ENCODE measurements at regions not wholly inside any gene's neighbourhood (a gene's known extent, or its start where the extent isn't known, plus 50 kb on each side); places are given as distances from the start of the nearest gene placed in this dataset.

DNA sequence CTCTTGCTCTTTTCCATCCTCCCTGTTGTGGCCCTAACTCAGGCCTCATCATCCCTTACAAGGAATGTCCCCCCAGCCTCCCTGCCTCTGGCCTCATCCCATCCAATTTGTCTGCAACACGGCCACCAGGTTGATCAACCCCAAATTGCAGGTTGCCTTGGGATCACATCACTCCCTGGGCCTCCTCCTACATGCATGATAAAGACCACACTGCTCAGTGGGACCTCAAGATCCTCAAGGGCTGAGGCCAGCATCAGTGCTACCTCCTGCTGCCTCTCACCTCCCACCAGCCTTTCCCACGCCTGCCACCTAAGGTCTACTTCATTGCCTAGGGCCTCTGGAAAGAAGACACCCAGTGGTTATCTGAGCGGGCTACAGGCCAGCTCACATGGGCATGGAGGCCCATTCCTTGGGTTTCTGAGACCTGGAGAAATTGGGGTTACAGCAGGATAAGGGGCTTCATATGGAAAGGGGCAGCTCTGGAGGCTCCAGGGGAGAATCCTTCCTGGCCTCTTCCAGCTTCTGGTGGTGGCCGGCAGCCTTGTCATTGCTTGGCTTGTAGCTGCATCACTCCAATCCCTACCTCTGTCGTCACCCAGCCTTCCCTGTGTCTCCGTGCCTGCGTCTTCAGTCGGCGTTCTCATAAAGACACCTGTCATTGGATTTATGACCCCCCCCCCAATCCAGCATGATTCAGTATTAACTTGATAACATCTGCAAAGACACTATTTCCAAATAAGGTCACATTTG, 60.5 kb downstream of the KLHDC7A start:
- peaks cover 8% of the 10 kb centered on the region for H3K9me3 Mint-ChIP-seq
- H3K79me2 ChIP-seq (replicated peaks; ENCODE audit: insufficient read depth) = no peaks in the 10 kb centered on the region
- H2AFZ ChIP-seq = no peak overlapping the region
- H3K4me1 Mint-ChIP-seq = peaks cover 16% of the 10 kb centered on the region
- no peak overlapping the region for H3K4me3 Mint-ChIP-seq
- no peaks in the 10 kb centered on the region for H3F3A ChIP-seq (replicated peaks; ENCODE audit: low read depth)
- H3K36me3 ChIP-seq (ENCODE audit: insufficient read depth) = no peaks in the 10 kb centered on the region
- no peak for DNase-seq (ENCODE audit: low spot score)
- H3K4me2 ChIP-seq = no peak overlapping the region
- H3K9me2 ChIP-seq (ENCODE audit: insufficient read depth) = no peaks in the 10 kb centered on the region; the same call in 1 of the 2 replicates
- peaks cover 8% of the 10 kb centered on the region for H3K27me3 Mint-ChIP-seq (ENCODE audit: insufficient read depth, low read depth, poor library complexity)
- no peak overlapping the region for H3K27ac ChIP-seq (ENCODE audit: low read depth)
- TF ChIP-seq ZNF331 (CRISPR knock-in tag; IDR thresholded peaks at IDR 0.05; ENCODE audit: low read depth) (no peak), ZNF114 (CRISPR knock-in tag; IDR thresholded peaks at IDR 0.05) (no peak), STAT1 (IDR thresholded peaks at IDR 0.05; ENCODE audit: unreplicated experiment) (no peak), NANOG (IDR thresholded peaks at IDR 0.05; ENCODE audit: borderline replicate concordance) (no peak), CREB1 (CRISPR knock-in tag; IDR thresholded peaks at IDR 0.05; ENCODE audit: low read depth) (no peak), EZH2 (IDR thresholded peaks at IDR 0.05; ENCODE audit: low read depth, unreplicated experiment) (no peak), JUNB (IDR thresholded peaks at IDR 0.05; ENCODE audit: unreplicated experiment) (no peak), EZH2phosphoT487 (IDR thresholded peaks at IDR 0.05; ENCODE audit: unreplicated experiment) (no peak)
- TF ChIP-seq, protein P1, sequence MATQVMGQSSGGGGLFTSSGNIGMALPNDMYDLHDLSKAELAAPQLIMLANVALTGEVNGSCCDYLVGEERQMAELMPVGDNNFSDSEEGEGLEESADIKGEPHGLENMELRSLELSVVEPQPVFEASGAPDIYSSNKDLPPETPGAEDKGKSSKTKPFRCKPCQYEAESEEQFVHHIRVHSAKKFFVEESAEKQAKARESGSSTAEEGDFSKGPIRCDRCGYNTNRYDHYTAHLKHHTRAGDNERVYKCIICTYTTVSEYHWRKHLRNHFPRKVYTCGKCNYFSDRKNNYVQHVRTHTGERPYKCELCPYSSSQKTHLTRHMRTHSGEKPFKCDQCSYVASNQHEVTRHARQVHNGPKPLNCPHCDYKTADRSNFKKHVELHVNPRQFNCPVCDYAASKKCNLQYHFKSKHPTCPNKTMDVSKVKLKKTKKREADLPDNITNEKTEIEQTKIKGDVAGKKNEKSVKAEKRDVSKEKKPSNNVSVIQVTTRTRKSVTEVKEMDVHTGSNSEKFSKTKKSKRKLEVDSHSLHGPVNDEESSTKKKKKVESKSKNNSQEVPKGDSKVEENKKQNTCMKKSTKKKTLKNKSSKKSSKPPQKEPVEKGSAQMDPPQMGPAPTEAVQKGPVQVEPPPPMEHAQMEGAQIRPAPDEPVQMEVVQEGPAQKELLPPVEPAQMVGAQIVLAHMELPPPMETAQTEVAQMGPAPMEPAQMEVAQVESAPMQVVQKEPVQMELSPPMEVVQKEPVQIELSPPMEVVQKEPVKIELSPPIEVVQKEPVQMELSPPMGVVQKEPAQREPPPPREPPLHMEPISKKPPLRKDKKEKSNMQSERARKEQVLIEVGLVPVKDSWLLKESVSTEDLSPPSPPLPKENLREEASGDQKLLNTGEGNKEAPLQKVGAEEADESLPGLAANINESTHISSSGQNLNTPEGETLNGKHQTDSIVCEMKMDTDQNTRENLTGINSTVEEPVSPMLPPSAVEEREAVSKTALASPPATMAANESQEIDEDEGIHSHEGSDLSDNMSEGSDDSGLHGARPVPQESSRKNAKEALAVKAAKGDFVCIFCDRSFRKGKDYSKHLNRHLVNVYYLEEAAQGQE (IDR thresholded peaks at IDR 0.05; ENCODE audit: unreplicated experiment) = no peak
- TF ChIP-seq, protein P2, sequence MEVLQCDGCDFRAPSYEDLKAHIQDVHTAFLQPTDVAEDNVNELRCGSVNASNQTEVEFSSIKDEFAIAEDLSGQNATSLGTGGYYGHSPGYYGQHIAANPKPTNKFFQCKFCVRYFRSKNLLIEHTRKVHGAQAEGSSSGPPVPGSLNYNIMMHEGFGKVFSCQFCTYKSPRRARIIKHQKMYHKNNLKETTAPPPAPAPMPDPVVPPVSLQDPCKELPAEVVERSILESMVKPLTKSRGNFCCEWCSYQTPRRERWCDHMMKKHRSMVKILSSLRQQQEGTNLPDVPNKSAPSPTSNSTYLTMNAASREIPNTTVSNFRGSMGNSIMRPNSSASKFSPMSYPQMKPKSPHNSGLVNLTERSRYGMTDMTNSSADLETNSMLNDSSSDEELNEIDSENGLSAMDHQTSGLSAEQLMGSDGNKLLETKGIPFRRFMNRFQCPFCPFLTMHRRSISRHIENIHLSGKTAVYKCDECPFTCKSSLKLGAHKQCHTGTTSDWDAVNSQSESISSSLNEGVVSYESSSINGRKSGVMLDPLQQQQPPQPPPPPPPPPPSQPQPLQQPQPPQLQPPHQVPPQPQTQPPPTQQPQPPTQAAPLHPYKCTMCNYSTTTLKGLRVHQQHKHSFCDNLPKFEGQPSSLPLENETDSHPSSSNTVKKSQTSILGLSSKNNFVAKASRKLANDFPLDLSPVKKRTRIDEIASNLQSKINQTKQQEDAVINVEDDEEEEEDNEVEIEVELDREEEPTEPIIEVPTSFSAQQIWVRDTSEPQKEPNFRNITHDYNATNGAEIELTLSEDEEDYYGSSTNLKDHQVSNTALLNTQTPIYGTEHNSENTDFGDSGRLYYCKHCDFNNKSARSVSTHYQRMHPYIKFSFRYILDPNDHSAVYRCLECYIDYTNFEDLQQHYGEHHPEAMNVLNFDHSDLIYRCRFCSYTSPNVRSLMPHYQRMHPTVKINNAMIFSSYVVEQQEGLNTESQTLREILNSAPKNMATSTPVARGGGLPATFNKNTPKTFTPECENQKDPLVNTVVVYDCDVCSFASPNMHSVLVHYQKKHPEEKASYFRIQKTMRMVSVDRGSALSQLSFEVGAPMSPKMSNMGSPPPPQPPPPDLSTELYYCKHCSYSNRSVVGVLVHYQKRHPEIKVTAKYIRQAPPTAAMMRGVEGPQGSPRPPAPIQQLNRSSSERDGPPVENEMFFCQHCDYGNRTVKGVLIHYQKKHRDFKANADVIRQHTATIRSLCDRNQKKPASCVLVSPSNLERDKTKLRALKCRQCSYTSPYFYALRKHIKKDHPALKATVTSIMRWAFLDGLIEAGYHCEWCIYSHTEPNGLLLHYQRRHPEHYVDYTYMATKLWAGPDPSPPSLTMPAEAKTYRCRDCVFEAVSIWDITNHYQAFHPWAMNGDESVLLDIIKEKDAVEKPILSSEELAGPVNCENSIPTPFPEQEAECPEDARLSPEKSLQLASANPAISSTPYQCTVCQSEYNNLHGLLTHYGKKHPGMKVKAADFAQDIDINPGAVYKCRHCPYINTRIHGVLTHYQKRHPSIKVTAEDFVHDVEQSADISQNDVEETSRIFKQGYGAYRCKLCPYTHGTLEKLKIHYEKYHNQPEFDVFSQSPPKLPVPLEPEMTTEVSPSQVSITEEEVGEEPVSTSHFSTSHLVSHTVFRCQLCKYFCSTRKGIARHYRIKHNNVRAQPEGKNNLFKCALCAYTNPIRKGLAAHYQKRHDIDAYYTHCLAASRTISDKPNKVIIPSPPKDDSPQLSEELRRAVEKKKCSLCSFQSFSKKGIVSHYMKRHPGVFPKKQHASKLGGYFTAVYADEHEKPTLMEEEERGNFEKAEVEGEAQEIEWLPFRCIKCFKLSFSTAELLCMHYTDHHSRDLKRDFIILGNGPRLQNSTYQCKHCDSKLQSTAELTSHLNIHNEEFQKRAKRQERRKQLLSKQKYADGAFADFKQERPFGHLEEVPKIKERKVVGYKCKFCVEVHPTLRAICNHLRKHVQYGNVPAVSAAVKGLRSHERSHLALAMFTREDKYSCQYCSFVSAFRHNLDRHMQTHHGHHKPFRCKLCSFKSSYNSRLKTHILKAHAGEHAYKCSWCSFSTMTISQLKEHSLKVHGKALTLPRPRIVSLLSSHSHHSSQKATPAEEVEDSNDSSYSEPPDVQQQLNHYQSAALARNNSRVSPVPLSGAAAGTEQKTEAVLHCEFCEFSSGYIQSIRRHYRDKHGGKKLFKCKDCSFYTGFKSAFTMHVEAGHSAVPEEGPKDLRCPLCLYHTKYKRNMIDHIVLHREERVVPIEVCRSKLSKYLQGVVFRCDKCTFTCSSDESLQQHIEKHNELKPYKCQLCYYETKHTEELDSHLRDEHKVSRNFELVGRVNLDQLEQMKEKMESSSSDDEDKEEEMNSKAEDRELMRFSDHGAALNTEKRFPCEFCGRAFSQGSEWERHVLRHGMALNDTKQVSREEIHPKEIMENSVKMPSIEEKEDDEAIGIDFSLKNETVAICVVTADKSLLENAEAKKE (CRISPR knock-in tag; IDR thresholded peaks at IDR 0.05) = no peak
- TF ChIP-seq, protein P3, sequence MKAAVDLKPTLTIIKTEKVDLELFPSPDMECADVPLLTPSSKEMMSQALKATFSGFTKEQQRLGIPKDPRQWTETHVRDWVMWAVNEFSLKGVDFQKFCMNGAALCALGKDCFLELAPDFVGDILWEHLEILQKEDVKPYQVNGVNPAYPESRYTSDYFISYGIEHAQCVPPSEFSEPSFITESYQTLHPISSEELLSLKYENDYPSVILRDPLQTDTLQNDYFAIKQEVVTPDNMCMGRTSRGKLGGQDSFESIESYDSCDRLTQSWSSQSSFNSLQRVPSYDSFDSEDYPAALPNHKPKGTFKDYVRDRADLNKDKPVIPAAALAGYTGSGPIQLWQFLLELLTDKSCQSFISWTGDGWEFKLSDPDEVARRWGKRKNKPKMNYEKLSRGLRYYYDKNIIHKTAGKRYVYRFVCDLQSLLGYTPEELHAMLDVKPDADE (IDR thresholded peaks at IDR 0.05) = no peak
- TF ChIP-seq, protein P4, sequence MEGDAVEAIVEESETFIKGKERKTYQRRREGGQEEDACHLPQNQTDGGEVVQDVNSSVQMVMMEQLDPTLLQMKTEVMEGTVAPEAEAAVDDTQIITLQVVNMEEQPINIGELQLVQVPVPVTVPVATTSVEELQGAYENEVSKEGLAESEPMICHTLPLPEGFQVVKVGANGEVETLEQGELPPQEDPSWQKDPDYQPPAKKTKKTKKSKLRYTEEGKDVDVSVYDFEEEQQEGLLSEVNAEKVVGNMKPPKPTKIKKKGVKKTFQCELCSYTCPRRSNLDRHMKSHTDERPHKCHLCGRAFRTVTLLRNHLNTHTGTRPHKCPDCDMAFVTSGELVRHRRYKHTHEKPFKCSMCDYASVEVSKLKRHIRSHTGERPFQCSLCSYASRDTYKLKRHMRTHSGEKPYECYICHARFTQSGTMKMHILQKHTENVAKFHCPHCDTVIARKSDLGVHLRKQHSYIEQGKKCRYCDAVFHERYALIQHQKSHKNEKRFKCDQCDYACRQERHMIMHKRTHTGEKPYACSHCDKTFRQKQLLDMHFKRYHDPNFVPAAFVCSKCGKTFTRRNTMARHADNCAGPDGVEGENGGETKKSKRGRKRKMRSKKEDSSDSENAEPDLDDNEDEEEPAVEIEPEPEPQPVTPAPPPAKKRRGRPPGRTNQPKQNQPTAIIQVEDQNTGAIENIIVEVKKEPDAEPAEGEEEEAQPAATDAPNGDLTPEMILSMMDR (conservative IDR thresholded peaks at IDR 0.05; ENCODE audit: low read depth in 2 of 2) = no peak
- H3K27me3 ChIP-seq (ENCODE audit: insufficient read depth) = no peaks in the 10 kb centered on the region
- peaks cover 15% of the 10 kb centered on the region; the same call in 1 of the 2 replicates for H3K4me1 ChIP-seq (ENCODE audit: insufficient read depth)
- no peak for ATAC-seq
- H3K4me3 ChIP-seq = no peak overlapping the region
- H4K20me1 ChIP-seq (replicated peaks; ENCODE audit: insufficient read depth) = no peaks in the 10 kb centered on the region
- no peak overlapping the region for H3K27ac Mint-ChIP-seq
- H3K36me3 Mint-ChIP-seq (ENCODE audit: low read depth) = peaks cover 7% of the 10 kb centered on the region; the same call in 1 of the 3 replicates
